ENCODE measurements at regions not wholly inside any gene's neighbourhood (a gene's known extent, or its start where the extent isn't known, plus 50 kb on each side); places are given as distances from the start of the nearest gene placed in this dataset.

GRCh38 chr1:30001732-30002039 is 721.7 kb downstream of the MATN1 start:
- TF ChIP-seq NR2C2 (IDR thresholded peaks at IDR 0.05; ENCODE audit: borderline replicate concordance, control insufficient read depth, insufficient read length, low read depth), result no peak
- TF ChIP-seq ESRRA (IDR thresholded peaks at IDR 0.05; ENCODE audit: low read length), result no peak
- no peak for TF ChIP-seq GABPA (IDR thresholded peaks at IDR 0.05; ENCODE audit: low read depth)
- TF ChIP-seq ZBTB40 (IDR thresholded peaks at IDR 0.05; ENCODE audit: borderline replicate concordance), result no peak
- no peak for TF ChIP-seq CEBPB (IDR thresholded peaks at IDR 0.05; ENCODE audit: borderline replicate concordance in 1 of 2, low read depth in 2 of 2, low read length in 2 of 2)
- TF ChIP-seq CTCF (IDR thresholded peaks at IDR 0.05 in 2 of 3, conservative IDR thresholded peaks at IDR 0.05 in 1 of 3; ENCODE audit: control insufficient read depth in 2 of 3, extremely low read depth in 1 of 3, insufficient read depth in 1 of 3, low read depth in 3 of 3, low read length in 3 of 3), result no peak
- TF ChIP-seq FOXK2 (IDR thresholded peaks at IDR 0.05), result no peak
- TF ChIP-seq RFX5 (IDR thresholded peaks at IDR 0.05; ENCODE audit: low read depth, low read length), result no peak
